ENCODE measurements at regions not wholly inside any gene's neighbourhood (a gene's known extent, or its start where the extent isn't known, plus 50 kb on each side); places are given as distances from the start of the nearest gene placed in this dataset.

GRCh38 chr4:175277816-175278215 lies 359.7 kb downstream of the ADAM29 start (continued):
- TF ChIP-seq BCL3 (IDR thresholded peaks at IDR 0.05) (no peak), MAFK (IDR thresholded peaks at IDR 0.05; ENCODE audit: partially characterized antibody) (no peak), NFE2L2 (conservative IDR thresholded peaks at IDR 0.05; ENCODE audit: low read length) (no peak), POLR2A (IDR thresholded peaks at IDR 0.05; ENCODE audit: low read length) (no peak), FOSB (CRISPR knock-in tag; IDR thresholded peaks at IDR 0.05) (no peak)

- 97% methylated on average over 2 of the region's 2 CpGs for WGBS (ENCODE audit: missing lambda C conversion rate)
- POLR2A ChIA-PET = no interaction called here
- TF ChIP-seq JUNB (IDR thresholded peaks at IDR 0.05) (no peak), HOXB5 (CRISPR knock-in tag; IDR thresholded peaks at IDR 0.05) (no peak), HMGXB4 (CRISPR knock-in tag; IDR thresholded peaks at IDR 0.05; ENCODE audit: borderline replicate concordance) (no peak), PBX3 (IDR thresholded peaks at IDR 0.05) (no peak), RFX5 (IDR thresholded peaks at IDR 0.05) (no peak), USF2 (IDR thresholded peaks at IDR 0.05) (no peak), MAFK (IDR thresholded peaks at IDR 0.05; ENCODE audit: partially characterized antibody) (no peak), MAZ (IDR thresholded peaks at IDR 0.05; ENCODE audit: borderline replicate concordance, low read depth, low read length) (no peak), CHD4 (IDR thresholded peaks at IDR 0.05; ENCODE audit: borderline replicate concordance) (no peak)
- CTCF ChIA-PET = no interaction called here
- DNase-seq (ENCODE audit: low read depth in 1 of 2, low spot score in 1 of 2) (no peak), FAIRE-seq (no peak), ATAC-seq (no peak)
- H3K4me1 ChIP-seq = no peaks in the 10 kb centered on the region
- H3K27ac ChIP-seq = no peak overlapping the region
- H3K9me3 ChIP-seq = no peaks in the 10 kb centered on the region
- no peak overlapping the region for H3K4me3 ChIP-seq
- no peak overlapping the region for H3K4me2 ChIP-seq
These were observed 362.0 kb downstream of the ADAM29 start for GRCh38 chr4:175280153-175280552.

- CTCF ChIA-PET = no interaction called here
- no peak overlapping the region for H3K4me2 ChIP-seq
- H3K4me1 ChIP-seq = no peaks in the 10 kb centered on the region
- WGBS (ENCODE audit: missing lambda C conversion rate) = 32% methylated on average over 1 of the region's 1 CpG
- H3K9me3 ChIP-seq = no peaks in the 10 kb centered on the region
- FAIRE-seq (no peak), DNase-seq (ENCODE audit: low read depth in 1 of 2, low spot score in 1 of 2) (no peak), ATAC-seq (no peak)
- POLR2A ChIA-PET = no interaction called here
- H3K4me3 ChIP-seq = no peak overlapping the region
- no peak overlapping the region for H3K27ac ChIP-seq
- TF ChIP-seq POLR2A (IDR thresholded peaks at IDR 0.05; ENCODE audit: low read length) (no peak), MAZ (IDR thresholded peaks at IDR 0.05; ENCODE audit: borderline replicate concordance, low read depth, low read length) (no peak), RFX5 (IDR thresholded peaks at IDR 0.05) (no peak), FOXS1 (CRISPR knock-in tag; IDR thresholded peaks at IDR 0.05) (no peak), ELK1 (IDR thresholded peaks at IDR 0.05; ENCODE audit: low read depth, low read length) (no peak), NFE2L2 (conservative IDR thresholded peaks at IDR 0.05; ENCODE audit: low read length) (no peak), CBX2 (IDR thresholded peaks at IDR 0.05; ENCODE audit: borderline replicate concordance, low read depth) (no peak), RAD21 (conservative IDR thresholded peaks at IDR 0.05 in 1 of 2, IDR thresholded peaks at IDR 0.05 in 1 of 2) (no peak), FOSL2 (IDR thresholded peaks at IDR 0.05) (no peak), FOSL2 (CRISPR knock-in tag; IDR thresholded peaks at IDR 0.05) (no peak), MYC (IDR thresholded peaks at IDR 0.05; ENCODE audit: borderline replicate concordance, low read length) (no peak), EP300 (IDR thresholded peaks at IDR 0.05) (no peak), BCL3 (IDR thresholded peaks at IDR 0.05) (no peak), GATA3 (IDR thresholded peaks at IDR 0.05; ENCODE audit: borderline replicate concordance) (no peak), CBX8 (IDR thresholded peaks at IDR 0.05) (no peak), CHD4 (IDR thresholded peaks at IDR 0.05; ENCODE audit: borderline replicate concordance) (no peak), MAX (IDR thresholded peaks at IDR 0.05) (no peak), EHMT2 (IDR thresholded peaks at IDR 0.05; ENCODE audit: low read depth) (no peak)
These were observed 363.7 kb downstream of the ADAM29 start for GRCh38 chr4:175281894-175282293.
